HG02588 (cell line): ENCODE measurements at regions not wholly inside any gene's neighbourhood (a gene's known extent, or its start where the extent isn't known, plus 50 kb on each side); places are given as distances from the start of the nearest gene placed in this dataset.
A peak's percentile ranks its signal among the peaks of the same experiment; 100 is the strongest.

Experiments used
- ATAC-seq: cut with Tn5 transposase; IDR thresholded peaks from one replicate; pipeline ENCODE4 v1.9.1; 2021; ENCODE audit warnings: mild to moderate bottlenecking, moderate library complexity; ENCODE audit not compliant: unreplicated experiment

GRCh38 chr1:212221801-212222200 lies 63.4 kb upstream of the PPP2R5A start:
- no peak for ATAC-seq

- ATAC-seq: no peak
Observed at GRCh38 chr1:212224102-212224501, 61.1 kb upstream of the PPP2R5A start.

- ATAC-seq: no peak
Observed at GRCh38 chr1:212225416-212225815, 59.8 kb upstream of the PPP2R5A start.

- ATAC-seq: no peak
Observed at GRCh38 chr1:212225871-212226302, 59.3 kb upstream of the PPP2R5A start.

- no peak for ATAC-seq
Observed at GRCh38 chr1:212226467-212226866, 58.7 kb upstream of the PPP2R5A start.

- ATAC-seq: no peak
Observed at GRCh38 chr1:212228076-212228475, 57.1 kb upstream of the PPP2R5A start.

GRCh38 chr1:212228591-212229119 lies 56.6 kb upstream of the PPP2R5A start:
- ATAC-seq: no peak

GRCh38 chr1:212229654-212230053 lies 55.6 kb upstream of the PPP2R5A start:
- ATAC-seq: no peak

- ATAC-seq: no peak
Observed at GRCh38 chr1:212230329-212230728, 54.9 kb upstream of the PPP2R5A start.

- no peak for ATAC-seq
Observed at GRCh38 chr1:212231372-212231771, 53.8 kb upstream of the PPP2R5A start.

GRCh38 chr1:212232090-212232489 lies 53.1 kb upstream of the PPP2R5A start:
- ATAC-seq: no peak

GRCh38 chr1:212233321-212233720 lies 51.9 kb upstream of the PPP2R5A start:
- ATAC-seq: no peak

GRCh38 chr1:212234431-212235395 lies 50.5 kb upstream of the PPP2R5A start:
- peak; percentile 69 for ATAC-seq
